ENCODE measurements at regions not wholly inside any gene's neighbourhood (a gene's known extent, or its start where the extent isn't known, plus 50 kb on each side); places are given as distances from the start of the nearest gene placed in this dataset.

DNA sequence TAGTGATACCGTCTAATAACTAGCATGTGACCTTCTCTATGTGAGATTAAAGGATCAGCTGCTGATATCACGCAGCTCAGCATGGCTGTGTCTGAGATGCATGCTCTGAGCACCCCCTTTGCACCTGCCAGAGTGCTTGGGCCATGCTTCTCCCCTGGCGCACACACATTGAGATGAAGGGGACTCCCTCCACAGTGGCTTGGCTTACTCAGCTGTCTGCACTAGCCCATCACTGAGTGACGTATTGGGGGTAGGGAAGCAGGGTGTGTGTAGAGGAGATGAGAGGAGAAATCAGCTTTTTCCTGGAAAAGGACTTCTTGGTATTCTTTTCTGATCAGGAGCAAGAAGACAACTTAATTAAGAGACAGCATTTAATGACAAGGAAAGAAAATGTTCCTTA, 216.5 kb downstream of the BLID start:
- no peak for DNase-seq

DNA sequence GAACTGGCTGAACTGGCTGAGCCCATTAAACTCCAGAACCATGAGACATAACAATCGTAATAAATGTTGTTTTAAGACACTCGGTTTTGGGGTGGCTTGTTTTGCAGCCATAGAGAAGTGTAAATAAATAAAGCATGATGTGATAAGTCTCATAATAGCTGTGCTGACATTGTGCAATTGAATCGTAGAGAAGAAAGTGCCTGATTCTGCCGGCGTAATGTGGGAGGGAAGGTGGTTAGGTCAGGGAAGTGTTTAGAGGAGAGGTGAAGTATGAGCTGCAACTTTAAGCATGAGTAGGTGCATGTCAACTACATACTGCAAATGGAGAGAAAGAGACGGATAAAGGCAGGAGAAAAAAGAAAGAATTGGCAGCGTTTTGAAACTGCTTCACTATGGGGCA, 217.1 kb downstream of the BLID start:
- no peak for DNase-seq

DNA sequence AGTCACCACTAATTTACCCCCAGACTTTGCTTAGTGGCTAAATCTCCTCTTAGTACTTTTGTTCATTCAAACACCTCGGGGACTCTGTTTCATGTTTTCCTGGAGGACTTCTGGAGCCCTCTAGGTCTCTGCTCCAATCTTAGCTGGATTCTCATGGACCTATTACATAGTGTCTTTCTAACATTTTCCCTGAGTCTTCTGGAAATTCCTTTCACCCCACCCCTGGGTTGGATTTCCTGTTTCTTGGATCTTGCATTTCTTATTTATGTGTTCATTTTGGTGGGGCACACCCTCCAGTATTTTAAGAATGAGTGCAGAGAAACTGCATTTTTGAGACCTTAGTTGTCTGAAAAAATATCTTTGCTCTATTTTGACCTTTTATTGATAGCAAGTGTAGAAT, 220.1 kb downstream of the BLID start:
- DNase-seq, result no peak

GRCh38 chr11:121894581-121894980, 221.4 kb downstream of the BLID start:
- no peak for DNase-seq

DNA sequence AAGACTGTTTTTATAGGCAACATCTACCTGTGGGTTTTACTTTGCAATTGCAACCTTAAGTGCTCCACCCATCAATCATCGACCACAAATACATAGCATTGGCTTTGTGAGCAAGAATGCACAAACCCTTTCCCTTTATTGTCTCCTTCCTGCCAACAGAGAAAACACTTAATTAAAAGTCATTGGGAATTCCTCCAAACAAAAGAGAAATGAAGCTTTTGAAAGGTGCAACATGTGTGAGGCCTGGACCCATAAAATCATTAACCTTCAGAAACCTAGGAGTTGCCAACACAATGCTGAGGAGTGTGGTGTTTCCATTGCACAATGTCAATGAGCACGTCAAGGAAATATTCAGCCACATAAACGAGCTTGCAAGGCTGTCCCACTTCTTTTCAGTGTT, 223.2 kb downstream of the BLID start:
- no peak for DNase-seq

GRCh38 chr11:121892131-121892681, 223.8 kb downstream of the BLID start:
- DNase-seq, result no peak

DNA sequence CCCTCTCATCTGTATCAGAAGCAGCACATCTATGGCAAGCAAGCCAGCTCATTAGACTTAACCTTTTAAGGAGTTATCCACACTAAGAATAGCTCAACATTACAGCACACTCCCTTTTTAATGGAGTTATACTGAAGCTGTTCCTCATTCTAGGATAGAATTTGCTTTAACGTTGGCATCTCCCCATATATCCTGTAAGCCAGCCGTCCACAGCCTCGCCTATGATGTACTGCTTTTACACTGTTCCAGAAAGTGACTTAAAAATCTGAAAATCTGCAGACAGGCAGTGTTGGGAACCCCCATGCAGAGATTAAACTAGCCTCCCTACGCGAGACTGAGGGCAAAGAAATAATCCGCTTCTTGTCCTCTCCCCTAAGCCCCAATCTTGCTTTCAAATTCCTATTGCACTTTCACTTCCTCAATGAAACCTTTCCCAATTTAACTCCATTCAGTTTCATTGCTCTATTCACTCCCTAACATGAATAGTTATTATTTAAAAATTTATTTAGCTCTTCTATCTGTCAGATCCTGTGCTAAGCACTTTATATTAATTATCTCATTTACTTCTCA, 225.0 kb downstream of the BLID start:
- no peak for DNase-seq

GRCh38 chr11:121890377-121890776, 225.6 kb downstream of the BLID start:
- DNase-seq, result no peak

DNA sequence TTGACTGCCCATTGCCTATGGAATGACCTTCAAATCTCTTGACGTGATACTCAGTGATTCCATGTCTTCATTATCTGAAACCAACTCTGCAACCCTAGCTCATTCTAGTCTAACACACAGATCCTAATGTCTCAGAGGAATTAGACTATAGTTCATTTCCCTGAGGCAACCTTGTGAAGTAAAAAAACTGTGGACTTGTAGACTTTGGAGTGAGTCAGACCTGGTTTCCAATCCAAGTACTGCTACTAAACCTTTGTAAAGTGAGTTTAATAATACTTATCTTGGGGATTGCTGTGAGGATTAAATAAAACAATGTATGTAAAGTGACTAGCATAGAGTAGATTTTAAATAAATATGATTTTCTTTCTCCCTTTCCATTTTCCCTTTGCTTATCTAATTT, 226.1 kb downstream of the BLID start:
- no peak for DNase-seq

GRCh38 chr11:121889186-121889585, 226.8 kb downstream of the BLID start:
- no peak for DNase-seq

GRCh38 chr11:121887976-121888557, 227.9 kb downstream of the BLID start:
- no peak for DNase-seq

DNA sequence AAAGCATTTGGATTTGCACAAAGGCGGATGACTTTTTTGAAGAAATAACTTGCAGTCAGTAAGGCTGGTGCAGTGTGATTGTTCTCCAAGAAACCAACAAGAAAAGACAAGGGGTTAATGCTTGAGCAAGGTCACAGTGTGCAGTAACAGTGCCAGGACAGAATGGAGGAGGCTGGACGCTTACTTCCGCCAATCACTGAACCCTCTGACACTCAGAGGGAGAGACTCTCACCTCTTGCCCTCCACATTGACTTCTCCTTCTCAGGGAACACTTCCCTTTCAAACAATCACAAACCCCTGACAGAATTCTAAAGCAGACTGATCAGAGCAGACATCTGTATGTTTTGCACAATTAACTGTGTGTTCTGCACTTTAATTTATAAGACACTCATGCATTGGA, 228.4 kb downstream of the BLID start:
- no peak for DNase-seq

- DNase-seq, result no peak
Observed at GRCh38 chr11:121886996-121887395, 229.0 kb downstream of the BLID start.

DNA sequence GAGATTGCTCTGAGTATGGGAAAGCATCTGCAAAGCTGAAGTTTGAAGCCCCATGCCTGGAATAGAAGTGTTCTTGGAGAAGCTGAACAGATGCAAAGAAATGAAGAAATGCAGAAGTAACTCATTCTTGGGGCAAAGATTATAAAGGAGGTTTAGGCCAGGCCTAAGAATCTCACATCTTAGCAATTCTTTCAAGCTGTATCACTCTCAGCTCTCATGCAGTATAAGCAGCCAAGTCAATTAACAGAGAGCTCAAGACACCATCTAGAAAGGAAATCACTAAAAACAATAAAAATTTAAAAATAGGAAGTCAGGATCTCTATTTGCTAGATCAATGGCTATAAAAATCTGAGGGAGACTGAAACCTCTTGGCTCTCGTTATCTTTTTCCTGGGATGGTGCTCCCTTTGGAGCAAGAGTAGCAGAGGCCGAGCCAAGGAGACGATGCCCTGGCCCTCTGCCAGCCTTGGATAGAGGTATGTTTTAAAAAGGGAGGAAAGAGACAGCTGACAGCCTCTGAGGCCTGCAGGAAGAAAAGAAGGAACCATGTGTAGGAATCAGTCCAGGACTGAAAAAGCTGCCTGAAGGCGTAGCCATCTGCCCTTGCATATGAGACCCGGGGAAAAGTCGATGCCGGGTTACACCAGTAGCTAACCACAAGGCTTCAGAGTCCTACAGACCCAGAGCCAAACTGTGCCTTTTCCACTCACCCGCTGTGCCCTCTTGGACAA, 229.8 kb downstream of the BLID start:
- DNase-seq, result no peak

DNA sequence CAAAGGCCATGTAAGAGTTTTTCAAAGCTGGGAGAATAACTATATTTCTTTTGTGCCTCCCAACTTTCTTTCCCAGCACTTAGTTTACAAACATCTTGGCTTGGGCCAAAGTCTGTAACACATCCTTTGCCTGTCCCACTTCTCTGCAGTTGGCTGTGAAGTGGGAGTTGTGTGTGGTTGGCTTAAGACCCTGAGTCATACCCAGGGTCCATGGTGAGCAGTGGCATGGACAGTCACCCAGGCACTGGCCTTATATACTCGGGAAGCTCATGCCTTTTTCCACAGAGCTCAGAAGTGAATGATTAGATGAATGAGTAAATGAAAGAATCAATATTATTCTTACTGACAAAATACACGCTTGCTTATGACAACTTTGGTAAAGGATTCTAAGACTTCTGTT, 231.4 kb downstream of the BLID start:
- DNase-seq, result no peak

GRCh38 chr11:121881806-121882205, 234.2 kb downstream of the BLID start:
- no peak for DNase-seq

DNA sequence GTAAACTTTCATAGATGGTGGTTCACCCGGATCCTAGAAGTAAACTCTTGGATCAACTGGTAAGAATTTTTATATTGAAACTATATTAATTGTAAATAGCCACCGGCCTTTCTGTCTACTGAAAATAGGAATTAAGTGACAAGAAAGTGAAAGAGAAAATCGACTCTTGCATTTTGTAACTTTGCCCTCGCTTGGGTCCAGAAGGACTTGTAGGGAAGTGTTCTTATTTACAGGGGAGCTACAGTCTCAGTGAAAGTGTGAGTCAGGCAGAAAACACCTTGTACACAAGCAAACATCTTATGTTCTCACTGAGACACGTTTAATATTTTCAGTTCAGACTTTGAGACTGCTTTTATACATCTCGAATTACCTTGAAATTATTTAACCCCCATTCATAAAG, 238.9 kb downstream of the BLID start:
- DNase-seq, result no peak

- DNase-seq, result no peak
Observed at GRCh38 chr11:121873766-121874165, 242.2 kb downstream of the BLID start.

DNA sequence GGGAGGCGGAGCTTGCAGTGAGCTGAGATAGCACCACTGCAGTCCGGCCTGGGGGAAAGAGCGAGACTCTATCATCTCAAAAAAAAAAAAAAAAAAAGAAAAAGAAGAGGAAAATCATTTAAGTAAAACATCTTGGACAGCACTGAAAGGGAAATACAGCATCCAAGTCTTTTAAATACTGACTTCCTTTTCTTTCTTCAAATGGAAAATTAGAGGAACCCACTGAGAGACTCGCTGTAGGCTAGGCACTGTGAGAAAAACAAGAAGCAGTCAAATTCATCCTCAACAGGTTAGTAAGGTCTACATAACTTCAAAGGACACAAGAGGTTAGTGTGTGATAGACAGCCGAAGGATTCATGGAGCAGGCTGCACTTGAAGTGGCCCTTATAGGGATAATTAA, 243.7 kb downstream of the BLID start:
- no peak for DNase-seq

- no peak for DNase-seq
Observed at GRCh38 chr11:121870206-121871045, 245.6 kb downstream of the BLID start.

GRCh38 chr11:121869478-121869877, 246.5 kb downstream of the BLID start:
- no peak for DNase-seq

DNA sequence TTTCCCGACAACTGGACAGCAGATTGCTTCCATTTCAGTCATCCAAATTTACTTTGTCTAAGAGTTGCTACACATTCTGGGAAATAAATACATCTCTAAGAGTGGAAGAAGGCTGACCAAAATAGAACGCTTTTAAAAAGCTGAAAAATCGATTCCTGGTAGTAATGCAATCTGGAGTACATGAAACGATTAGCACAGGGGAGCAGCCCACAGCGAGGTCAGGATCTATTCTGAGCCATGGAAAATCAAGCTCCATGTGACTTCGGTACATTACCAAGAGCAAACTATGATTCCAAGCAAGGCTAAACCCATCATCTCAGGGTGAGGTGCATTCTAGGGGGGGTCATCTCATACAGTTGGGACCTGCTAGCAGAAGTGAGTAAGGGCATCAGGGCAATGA, 249.3 kb downstream of the BLID start:
- no peak for DNase-seq

- no peak for DNase-seq
Observed at GRCh38 chr11:121864660-121865059, 251.4 kb downstream of the BLID start.

Data from right kidney (tissue), 1 donor.